HFFc6 (cell line): ENCODE measurements at regions not wholly inside any gene's neighbourhood (a gene's known extent, or its start where the extent isn't known, plus 50 kb on each side); places are given as distances from the start of the nearest gene placed in this dataset.
A peak's percentile ranks its signal among the peaks of the same experiment; 100 is the strongest.
"Not testable (repeated sequence)": the region's sequence is repeated elsewhere in the genome, so short reads cannot be mapped to it uniquely, and the experiment has no call there.

ENCODE experiments used
- DNase-seq: peaks from one replicate; pipeline ENCODE4 v3.0.0-alpha.2; 2018
- H3K27ac Mint-ChIP-seq: 2 replicates; pipeline ENCODE4 v1.8.0; 2020; ENCODE audit warnings: mild to moderate bottlenecking, mixed read lengths
- H3K27me3 Mint-ChIP-seq: 2 replicates; pipeline ENCODE4 v1.8.0; 2021; ENCODE audit warnings: mild to moderate bottlenecking, moderate library complexity, mixed read lengths; ENCODE audit not compliant: insufficient read depth
- H3K36me3 Mint-ChIP-seq: 2 replicates; pipeline ENCODE4 v1.8.0; 2021; ENCODE audit warnings: low read depth, mixed read lengths
- H3K4me1 Mint-ChIP-seq: 2 replicates; pipeline ENCODE4 v1.8.0; 2020; ENCODE audit warnings: low read depth, mixed read lengths
- H3K4me3 Mint-ChIP-seq: 2 replicates; pipeline ENCODE4 v1.8.0; 2020; ENCODE audit warnings: mild to moderate bottlenecking, moderate library complexity, mixed read lengths
- H3K9me3 Mint-ChIP-seq: 2 replicates; pipeline ENCODE4 v1.8.0; 2020; ENCODE audit warnings: mild to moderate bottlenecking, mixed read lengths
- TF ChIP-seq, protein P1 (sequence below): fragments of 200-600 bp; sonication (generic); IDR thresholded peaks from 2 replicates; pipeline ENCODE4 v1.5.0; 2021; ENCODE audit warnings: antibody characterized with exemption, mild to moderate bottlenecking

DNA sequence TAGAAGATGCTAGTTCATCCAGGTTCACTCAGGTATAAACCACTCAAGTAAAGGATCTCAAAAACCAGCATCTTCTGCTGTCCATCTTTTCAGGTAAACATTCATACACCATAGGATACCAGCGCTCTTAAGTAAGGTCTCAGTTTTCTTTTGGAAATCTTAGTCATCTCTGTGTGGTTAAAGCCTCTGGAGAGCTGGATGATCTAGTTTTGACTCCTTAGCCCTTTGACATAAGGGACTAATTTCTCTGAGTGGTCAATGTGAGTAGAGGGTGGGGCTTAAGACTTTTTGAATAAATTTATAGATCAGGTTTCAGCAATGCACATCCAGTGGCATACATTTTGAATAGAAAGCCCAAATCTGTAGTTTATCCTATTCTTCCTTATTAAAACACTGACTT lies 92.3 kb downstream of the CTH start:
- TF ChIP-seq, protein P1, sequence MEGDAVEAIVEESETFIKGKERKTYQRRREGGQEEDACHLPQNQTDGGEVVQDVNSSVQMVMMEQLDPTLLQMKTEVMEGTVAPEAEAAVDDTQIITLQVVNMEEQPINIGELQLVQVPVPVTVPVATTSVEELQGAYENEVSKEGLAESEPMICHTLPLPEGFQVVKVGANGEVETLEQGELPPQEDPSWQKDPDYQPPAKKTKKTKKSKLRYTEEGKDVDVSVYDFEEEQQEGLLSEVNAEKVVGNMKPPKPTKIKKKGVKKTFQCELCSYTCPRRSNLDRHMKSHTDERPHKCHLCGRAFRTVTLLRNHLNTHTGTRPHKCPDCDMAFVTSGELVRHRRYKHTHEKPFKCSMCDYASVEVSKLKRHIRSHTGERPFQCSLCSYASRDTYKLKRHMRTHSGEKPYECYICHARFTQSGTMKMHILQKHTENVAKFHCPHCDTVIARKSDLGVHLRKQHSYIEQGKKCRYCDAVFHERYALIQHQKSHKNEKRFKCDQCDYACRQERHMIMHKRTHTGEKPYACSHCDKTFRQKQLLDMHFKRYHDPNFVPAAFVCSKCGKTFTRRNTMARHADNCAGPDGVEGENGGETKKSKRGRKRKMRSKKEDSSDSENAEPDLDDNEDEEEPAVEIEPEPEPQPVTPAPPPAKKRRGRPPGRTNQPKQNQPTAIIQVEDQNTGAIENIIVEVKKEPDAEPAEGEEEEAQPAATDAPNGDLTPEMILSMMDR: no peak
- peak; percentile 11 for DNase-seq
- Mint-ChIP-seq H3K27me3 (no peaks in the 10 kb centered on the region), H3K27ac (no peak overlapping the region), H3K9me3 (no peaks in the 10 kb centered on the region), H3K36me3 (no peaks in the 10 kb centered on the region), H3K4me1 (peaks cover 24% of the 10 kb centered on the region), H3K4me3 (no peak overlapping the region)

DNA sequence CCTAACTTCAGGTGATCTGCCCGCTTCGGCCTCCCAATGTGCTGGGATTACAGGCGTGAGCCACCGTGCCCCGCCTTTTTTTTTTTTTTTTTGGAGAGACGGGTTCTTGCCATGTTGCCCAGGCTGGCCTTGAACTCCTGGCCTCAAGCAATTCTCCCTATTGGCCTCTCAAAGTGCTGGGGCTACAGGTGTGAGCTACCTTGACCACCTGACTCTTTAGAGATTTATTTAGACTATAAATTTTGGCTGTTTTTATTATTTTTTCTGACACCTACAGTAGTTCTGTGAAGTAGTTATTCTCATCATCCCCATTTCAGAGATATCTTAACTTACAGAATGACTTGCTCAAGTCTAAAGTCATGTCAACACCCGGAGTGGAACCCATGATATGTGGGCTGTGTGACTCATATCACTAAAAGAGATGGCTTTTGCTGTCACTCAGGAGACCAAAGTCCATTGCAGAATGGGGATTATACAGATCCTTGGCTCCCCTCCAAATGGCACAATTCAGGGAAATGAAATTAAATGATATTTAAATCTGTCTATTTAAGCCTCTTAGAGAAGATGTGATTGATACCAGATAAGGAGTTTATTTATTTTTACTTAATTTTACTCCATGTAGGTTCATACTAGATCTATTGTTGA lies 93.2 kb downstream of the CTH start:
- H3K27ac Mint-ChIP-seq: peak overlapping the region; percentile 49; the same call in 1 of the 2 replicates
- no peaks in the 10 kb centered on the region for H3K9me3 Mint-ChIP-seq
- H3K36me3 Mint-ChIP-seq: no peaks in the 10 kb centered on the region
- TF ChIP-seq, protein P1: no peak
- H3K27me3 Mint-ChIP-seq: no peaks in the 10 kb centered on the region
- H3K4me3 Mint-ChIP-seq: no peak overlapping the region
- peak; percentile 20 for DNase-seq
- peaks cover 24% of the 10 kb centered on the region for H3K4me1 Mint-ChIP-seq

DNA sequence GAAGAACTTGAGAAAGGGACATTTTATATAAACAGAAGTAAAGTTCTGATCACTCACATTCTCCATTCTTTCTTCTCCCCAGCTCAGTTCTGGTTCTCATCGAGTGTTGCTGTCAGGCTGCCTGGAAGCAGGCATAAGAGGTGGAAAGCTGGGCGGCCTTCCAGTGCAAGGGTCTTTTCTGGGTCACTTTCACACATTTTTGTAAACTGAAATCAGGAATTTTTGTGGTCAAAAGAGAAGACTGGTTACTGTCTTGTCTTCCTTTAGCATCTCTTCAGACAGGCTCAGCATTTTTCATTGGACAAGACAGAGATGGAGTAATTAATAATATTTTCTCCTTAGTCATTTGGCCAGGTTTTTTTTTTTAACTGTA lies 93.7 kb downstream of the CTH start:
- H3K27ac Mint-ChIP-seq: peak overlapping the region; percentile 49; the same call in 1 of the 2 replicates
- no peaks in the 10 kb centered on the region for H3K9me3 Mint-ChIP-seq
- H3K36me3 Mint-ChIP-seq: no peaks in the 10 kb centered on the region
- peak; percentile 86 for DNase-seq
- H3K4me3 Mint-ChIP-seq: no peak overlapping the region
- no peaks in the 10 kb centered on the region for H3K27me3 Mint-ChIP-seq
- H3K4me1 Mint-ChIP-seq: peaks cover 28% of the 10 kb centered on the region
- TF ChIP-seq, protein P1: no peak

DNA sequence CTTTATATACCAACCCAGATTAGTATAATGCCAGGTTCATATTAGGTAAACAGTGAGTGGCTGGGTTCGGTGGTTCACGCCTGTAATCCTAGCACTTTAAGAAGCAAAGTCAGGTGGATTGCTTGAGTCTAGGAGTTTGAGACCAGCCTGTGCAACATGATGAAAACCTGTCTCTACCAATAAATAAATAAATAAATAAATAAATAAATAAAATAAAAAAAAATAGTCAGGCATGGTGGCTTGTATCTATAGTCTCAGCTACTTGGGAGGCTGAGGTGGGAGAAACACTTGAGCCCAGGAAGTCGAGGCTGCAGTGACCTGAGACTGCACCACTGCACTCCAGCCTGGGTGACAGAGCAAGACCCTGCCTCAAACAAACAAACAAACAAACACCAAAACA lies 96.9 kb downstream of the CTH start:
- not testable (repeated sequence) for DNase-seq, H3K9me3 Mint-ChIP-seq, H3K4me3 Mint-ChIP-seq, H3K27me3 Mint-ChIP-seq, H3K27ac Mint-ChIP-seq, H3K36me3 Mint-ChIP-seq
- peaks cover 29% of the 10 kb centered on the region for H3K4me1 Mint-ChIP-seq

DNA sequence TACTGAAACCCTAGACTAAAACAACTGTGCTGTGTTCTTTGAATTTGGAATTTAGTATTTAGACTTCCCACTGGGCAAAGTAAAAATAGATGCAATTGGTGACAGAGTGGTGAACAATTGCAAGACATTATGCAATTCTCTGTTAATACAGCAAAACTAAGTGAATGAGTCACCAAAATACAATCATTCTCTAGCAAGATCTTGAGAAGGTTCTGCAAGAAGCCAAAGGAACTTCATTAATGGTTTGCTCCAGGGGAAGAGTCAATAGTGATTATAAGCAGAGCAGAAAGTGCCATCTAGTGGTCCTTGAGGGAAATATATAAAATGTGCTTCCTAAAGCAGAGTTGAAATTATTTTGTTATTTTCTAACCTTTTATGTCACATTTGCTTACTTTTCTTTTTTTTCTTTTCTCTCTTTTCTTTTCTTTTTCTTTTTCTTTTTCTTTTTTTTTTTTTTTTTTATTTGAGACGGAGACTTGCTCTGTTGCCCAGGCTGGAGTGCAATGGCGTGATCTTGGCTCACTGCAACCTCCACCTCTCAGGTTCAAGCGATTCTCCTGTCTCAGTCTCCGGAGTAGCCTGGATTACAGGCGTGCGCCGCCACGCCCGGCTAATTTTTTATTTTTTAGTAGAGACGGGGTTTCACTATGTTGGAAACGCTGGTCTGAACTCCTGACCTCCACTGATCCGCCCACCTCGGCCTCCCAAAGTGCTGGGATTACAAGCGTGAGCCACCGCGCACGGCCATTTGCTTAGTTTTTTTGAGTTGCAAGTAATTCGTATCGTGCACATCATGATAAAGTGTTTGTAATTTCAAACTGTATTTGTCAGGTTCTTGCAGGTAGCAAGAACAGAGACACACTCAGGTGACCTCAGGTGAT lies 99.2 kb downstream of the CTH start:
- Mint-ChIP-seq H3K36me3 (no peaks in the 10 kb centered on the region), H3K4me1 (peaks cover 11% of the 10 kb centered on the region), H3K4me3 (no peak overlapping the region), H3K27me3 (no peaks in the 10 kb centered on the region), H3K9me3 (no peaks in the 10 kb centered on the region), H3K27ac (no peak overlapping the region)
- TF ChIP-seq, protein P1: peak; percentile 88
- DNase-seq: peak; percentile 99

DNA sequence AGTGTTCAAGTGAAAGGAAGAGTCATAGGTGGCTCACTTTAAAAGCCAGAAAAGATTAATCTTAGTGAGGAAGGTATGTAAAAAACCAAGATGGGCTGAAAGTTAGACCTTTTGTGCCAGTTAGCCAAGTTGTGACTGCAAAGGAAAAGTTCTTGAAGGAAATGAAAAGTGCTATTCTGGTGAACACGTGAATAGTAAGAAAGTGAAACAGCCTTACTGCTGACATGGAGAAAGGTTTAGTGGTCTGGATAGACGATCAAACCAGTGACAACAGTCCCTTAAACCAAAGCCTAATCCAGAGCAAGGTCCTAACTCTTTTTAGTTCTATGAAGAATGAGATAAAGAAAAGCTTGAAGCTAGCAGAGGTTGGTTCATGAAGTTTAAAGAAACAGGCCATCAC lies 106.4 kb downstream of the CTH start:
- Mint-ChIP-seq H3K4me1 (no peaks in the 10 kb centered on the region), H3K36me3 (no peaks in the 10 kb centered on the region), H3K4me3 (no peak overlapping the region), H3K27ac (no peak overlapping the region), H3K27me3 (no peaks in the 10 kb centered on the region), H3K9me3 (no peaks in the 10 kb centered on the region)
- TF ChIP-seq, protein P1: no peak
- DNase-seq: no peak
